PC-9 (cell line): ENCODE measurements at regions not wholly inside any gene's neighbourhood (a gene's known extent, or its start where the extent isn't known, plus 50 kb on each side); places are given as distances from the start of the nearest gene placed in this dataset.

Experiments used
- EZH2 ChIP-seq: fragments of 200-600 bp; sonication (generic); IDR thresholded peaks from 2 replicates; pipeline ENCODE4 v1.8.0; 2017; ENCODE audit warnings: antibody characterized with exemption, low read depth
- TF ChIP-seq, protein P1 (sequence below): fragments of 200-600 bp; sonication (generic); conservative IDR thresholded peaks from 2 replicates; pipeline ENCODE4 v1.6.1; 2017; ENCODE audit warnings: mixed run types, antibody characterized with exemption, mild to moderate bottlenecking, moderate library complexity

DNA sequence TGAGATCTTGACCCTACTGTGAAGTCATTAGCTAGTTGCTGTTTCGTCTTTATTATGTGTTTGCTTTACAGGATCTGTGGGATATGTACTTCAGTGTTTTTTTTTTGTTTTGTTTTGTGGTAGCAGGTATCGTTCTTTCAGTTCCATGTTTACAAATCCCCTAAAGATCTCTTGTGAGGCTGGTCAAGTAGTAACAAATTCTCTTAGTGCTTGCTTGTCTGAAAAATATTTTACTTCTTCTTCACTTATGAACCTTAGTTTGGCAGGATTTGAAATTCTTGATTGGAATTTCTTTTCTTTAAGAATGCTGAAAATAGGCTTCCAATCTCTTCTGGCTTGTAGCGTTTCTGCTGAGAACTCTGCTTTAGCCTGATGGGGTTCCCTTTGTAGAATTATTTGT lies 235.8 kb upstream of the ALCAM start:
- TF ChIP-seq, protein P1, sequence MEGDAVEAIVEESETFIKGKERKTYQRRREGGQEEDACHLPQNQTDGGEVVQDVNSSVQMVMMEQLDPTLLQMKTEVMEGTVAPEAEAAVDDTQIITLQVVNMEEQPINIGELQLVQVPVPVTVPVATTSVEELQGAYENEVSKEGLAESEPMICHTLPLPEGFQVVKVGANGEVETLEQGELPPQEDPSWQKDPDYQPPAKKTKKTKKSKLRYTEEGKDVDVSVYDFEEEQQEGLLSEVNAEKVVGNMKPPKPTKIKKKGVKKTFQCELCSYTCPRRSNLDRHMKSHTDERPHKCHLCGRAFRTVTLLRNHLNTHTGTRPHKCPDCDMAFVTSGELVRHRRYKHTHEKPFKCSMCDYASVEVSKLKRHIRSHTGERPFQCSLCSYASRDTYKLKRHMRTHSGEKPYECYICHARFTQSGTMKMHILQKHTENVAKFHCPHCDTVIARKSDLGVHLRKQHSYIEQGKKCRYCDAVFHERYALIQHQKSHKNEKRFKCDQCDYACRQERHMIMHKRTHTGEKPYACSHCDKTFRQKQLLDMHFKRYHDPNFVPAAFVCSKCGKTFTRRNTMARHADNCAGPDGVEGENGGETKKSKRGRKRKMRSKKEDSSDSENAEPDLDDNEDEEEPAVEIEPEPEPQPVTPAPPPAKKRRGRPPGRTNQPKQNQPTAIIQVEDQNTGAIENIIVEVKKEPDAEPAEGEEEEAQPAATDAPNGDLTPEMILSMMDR, result no peak
- TF ChIP-seq EZH2, result no peak
